ENCODE measurements at regions not wholly inside any gene's neighbourhood (a gene's known extent, or its start where the extent isn't known, plus 50 kb on each side); places are given as distances from the start of the nearest gene placed in this dataset.

DNA sequence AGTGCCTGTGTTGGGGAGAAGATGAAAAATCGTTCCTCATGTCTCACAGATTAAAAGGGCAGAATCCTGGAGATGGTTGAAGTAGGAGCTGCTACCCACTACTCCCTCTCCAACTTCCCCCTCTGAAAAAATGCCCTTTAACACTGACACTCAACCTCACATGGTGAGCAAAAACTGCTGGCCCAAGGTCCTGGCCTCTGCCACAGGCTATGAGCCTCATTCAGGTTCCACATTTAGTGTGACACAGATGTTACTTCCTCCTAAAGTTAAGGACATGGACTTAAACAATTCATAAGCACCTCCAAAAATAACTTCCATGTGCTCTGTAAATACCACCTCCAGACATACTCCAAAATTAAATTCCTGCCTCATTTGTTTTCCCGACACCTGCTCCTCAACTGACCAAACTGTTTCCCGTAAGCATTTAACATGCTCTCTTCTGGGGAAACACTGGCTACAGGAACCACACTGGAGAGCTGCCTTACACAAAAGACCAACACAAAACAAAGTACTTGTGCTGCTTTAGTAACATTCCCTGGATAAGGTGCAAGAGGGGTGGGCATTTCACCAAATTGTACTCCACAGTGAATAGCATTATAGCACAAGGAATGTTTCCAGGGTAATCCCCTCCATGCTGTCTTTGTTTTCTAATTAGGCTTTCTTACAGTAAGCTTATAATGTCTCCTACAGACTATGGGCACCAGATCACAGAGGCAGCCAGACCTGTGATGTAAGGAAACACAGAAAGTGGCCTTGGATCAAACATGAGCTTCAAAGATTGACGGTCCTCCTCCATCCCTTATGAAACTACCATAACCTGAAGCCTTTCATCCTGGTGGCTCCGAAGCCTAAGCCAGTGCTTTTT is 57.0 kb downstream of the PHLDA1 start:
- no peak overlapping the region for H3K27ac ChIP-seq
- no peak for TF ChIP-seq CTCF (conservative IDR thresholded peaks at IDR 0.05)

- no peak for TF ChIP-seq CTCF (conservative IDR thresholded peaks at IDR 0.05)
- no peak overlapping the region for H3K27ac ChIP-seq
Observed at GRCh38 chr12:75971253-75971652, 60.3 kb downstream of the PHLDA1 start.

DNA sequence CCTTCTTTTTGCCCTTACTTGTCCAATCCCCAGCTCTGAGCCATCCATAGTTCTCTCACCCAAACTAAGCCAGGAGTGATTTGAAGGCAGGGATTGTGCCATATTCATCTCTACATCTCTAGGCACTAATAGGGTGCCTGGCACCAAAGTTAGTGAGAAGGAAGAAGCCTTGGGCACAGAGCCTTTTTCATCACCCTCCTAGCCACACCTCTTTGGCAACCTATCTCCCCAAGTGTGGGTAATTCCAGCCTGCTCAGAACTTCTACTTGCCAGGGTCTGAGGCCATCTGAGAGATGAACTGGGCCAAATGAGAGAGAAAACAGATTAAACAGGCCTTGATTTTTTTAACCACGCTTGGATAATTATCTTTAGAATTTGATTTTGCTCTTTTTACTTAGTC is 61.3 kb downstream of the PHLDA1 start:
- no peak overlapping the region for H3K27ac ChIP-seq
- no peak for TF ChIP-seq CTCF (conservative IDR thresholded peaks at IDR 0.05)

GRCh38 chr12:75969768-75970167 is 61.8 kb downstream of the PHLDA1 start:
- H3K27ac ChIP-seq: no peak overlapping the region

GRCh38 chr12:75965661-75966060 is 65.9 kb downstream of the PHLDA1 start:
- H3K27ac ChIP-seq: no peak overlapping the region

More at GRCh38 chr12:75969768-75970167, 61.8 kb downstream of the PHLDA1 start:
- TF ChIP-seq CTCF (conservative IDR thresholded peaks at IDR 0.05): no peak

GRCh38 chr12:75964150-75964549 is 67.4 kb downstream of the PHLDA1 start:
- H3K27ac ChIP-seq: no peak overlapping the region
- TF ChIP-seq CTCF (conservative IDR thresholded peaks at IDR 0.05): no peak

More at GRCh38 chr12:75965661-75966060, 65.9 kb downstream of the PHLDA1 start:
- no peak for TF ChIP-seq CTCF (conservative IDR thresholded peaks at IDR 0.05)

DNA sequence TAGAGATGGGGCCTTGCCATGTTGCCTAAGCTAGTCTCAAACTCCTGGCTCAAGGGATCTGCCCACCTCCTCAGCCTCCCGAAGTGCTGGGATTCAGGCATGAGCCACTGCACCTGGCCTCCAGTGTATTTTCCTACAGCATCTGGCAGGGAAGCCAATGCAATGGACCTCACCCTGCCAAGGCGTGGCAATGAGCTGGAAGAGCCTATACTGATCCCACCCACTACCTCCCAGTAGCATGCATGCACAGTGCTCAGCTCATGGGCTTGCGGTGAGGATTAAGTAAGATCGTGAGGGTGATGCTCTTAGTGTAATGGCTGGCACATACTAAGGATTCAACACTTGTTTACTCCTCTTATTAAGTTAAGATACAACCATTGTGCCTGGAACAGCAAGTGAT is 69.7 kb downstream of the PHLDA1 start:
- no peak for TF ChIP-seq CTCF (conservative IDR thresholded peaks at IDR 0.05)
- H3K27ac ChIP-seq: no peak overlapping the region
